HG02938 (cell line): ENCODE measurements at regions not wholly inside any gene's neighbourhood (a gene's known extent, or its start where the extent isn't known, plus 50 kb on each side); places are given as distances from the start of the nearest gene placed in this dataset.

Experiments
- ATAC-seq: cut with Tn5 transposase; IDR thresholded peaks from one replicate; pipeline ENCODE4 v1.9.1; 2021; ENCODE audit warnings: mild to moderate bottlenecking, moderate library complexity; ENCODE audit not compliant: unreplicated experiment

GRCh38 chr11:24298146-24298545, 198.7 kb upstream of the LUZP2 start:
- ATAC-seq: no peak

DNA sequence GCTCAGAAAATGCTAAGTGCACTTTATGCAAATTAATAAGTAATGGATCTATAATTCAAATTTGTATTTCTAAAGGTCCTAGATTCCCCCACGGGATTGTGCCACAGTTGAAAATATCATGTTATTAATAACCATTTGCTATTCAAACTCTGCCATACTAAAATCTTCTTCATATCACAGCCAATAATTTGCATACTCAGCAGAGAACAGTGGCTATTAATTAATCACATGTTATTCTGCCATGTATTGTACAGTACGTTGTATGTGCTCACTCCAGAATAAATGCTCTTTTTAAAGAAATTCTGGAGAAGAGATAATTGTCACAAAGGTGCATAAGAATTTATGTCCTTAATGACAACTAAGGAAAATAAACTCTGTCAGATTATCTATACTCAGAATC, 184.9 kb upstream of the LUZP2 start:
- ATAC-seq: no peak

GRCh38 chr11:24312464-24313238, 184.2 kb upstream of the LUZP2 start:
- no peak for ATAC-seq

DNA sequence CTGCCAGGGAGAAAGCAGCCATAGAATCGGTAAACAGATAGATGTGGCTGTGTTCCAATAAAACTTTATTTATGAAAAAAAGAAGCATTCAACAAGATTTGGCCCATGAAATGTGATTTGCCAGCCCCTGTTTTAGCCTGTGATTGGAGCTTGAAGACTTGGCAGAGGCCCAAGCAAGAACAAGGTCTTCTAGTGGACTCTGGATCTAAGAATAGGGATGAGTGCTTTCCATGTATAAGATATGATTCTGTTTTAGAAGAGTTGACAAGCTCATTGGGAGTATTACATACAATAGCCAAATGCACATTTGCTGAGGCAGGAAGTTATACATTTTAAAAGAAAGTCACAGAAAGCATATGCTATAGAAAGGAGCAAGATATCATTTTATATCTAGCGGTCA, 175.6 kb upstream of the LUZP2 start:
- ATAC-seq: no peak

- ATAC-seq: no peak
Observed at GRCh38 chr11:24324211-24324610, 172.6 kb upstream of the LUZP2 start.

DNA sequence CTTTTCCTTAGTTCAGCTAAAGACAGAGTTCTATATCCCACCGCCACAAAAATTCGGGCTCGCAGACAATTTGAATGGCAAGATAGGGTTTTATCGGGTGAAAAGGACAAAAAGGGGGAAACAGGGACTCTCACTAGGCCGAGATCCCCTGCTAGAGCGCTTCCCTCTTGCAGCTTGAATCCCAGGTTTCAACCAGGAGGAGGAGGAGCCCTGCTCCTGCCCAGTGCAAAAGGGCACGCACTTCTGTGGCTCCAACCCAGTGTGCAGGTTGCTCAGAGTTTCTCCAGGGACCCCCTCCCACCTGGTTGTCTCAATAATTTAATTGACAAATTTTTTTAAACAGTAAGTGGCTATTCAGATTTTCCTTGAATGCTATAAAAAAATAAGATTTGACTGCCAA, 152.6 kb upstream of the LUZP2 start:
- no peak for ATAC-seq

GRCh38 chr11:24348908-24349307, 147.9 kb upstream of the LUZP2 start:
- no peak for ATAC-seq

DNA sequence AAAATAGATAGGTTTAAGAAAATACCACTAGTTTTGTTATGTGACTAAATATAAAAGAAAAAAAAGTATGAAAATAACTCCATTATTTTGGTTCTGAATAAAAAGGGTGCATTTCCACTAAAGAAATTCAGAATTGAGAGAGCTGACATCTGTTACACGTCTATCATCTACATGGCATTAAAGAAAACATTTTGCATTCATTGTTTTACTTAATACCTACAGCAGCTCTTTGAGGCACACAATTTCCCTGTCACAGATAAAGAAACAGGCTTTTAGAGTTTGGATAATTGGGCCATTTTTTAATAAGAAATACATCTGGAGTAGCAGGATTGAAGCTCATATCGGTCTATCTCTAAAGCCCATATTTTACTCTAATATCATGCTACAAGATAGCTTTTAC, 145.7 kb upstream of the LUZP2 start:
- ATAC-seq: no peak

GRCh38 chr11:24356501-24356900, 140.4 kb upstream of the LUZP2 start:
- ATAC-seq: no peak

GRCh38 chr11:24357620-24358410, 139.0 kb upstream of the LUZP2 start:
- ATAC-seq: no peak

DNA sequence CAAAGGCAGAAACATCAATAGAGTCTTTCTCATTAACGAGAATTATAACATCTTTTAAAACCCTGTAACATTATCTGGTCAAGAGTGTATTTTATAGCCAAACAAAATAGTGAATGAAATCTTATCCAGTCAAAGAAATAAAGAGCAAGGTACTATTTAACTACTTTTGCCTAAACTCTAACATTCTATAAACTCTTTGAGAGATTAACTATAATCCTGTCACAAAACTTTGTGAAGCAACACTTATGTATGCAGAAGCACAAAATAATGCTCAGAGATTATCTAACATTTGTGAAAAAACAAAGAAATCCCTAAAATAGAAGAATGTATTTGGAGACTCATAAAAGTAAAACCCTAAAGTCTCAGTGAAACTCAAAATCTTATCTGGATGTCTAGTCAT, 124.4 kb upstream of the LUZP2 start:
- no peak for ATAC-seq

DNA sequence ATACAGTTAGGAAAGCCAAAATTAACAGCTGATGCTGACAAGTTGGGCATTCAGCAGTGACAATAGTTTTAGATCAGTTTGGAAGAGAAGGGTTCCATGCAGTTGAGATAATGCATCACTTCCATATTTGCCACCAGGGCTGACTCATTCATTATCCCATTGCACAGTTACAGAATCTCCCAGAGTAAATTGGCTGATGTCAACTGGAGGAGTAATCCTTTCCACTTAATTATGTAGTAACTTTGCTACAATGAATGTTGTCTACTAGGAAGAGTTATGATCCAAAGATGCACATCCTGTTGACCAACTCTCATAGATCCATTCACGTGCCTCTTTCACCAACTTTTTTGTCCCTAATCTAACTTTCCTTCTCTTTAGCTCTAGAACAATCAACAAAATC, 123.3 kb upstream of the LUZP2 start:
- no peak for ATAC-seq

DNA sequence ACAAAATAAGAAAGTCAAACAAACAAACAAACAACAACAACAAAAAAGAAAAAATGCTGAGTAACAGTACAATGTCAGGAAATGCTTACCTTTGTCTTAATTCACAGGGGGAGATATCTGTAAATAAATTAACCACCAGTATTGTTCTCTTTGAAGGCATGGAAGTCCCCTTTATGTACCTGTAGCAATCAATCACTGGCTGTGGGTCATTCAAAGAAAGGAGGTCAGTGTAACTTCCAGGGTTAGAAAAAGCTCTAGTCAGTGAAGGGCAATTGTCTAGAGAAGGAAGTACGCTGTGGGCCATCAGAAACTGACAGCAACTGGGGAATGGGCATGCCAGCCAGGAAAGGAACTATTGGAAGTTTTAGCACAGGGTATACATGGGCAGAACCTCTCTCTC, 121.5 kb upstream of the LUZP2 start:
- ATAC-seq: no peak

GRCh38 chr11:24375931-24376330, 120.9 kb upstream of the LUZP2 start:
- no peak for ATAC-seq

GRCh38 chr11:24383137-24383536, 113.7 kb upstream of the LUZP2 start:
- no peak for ATAC-seq

GRCh38 chr11:24384240-24384639, 112.6 kb upstream of the LUZP2 start:
- no peak for ATAC-seq

- ATAC-seq: no peak
Observed at GRCh38 chr11:24386546-24387397, 110.1 kb upstream of the LUZP2 start.

GRCh38 chr11:24389575-24389974, 107.3 kb upstream of the LUZP2 start:
- no peak for ATAC-seq

DNA sequence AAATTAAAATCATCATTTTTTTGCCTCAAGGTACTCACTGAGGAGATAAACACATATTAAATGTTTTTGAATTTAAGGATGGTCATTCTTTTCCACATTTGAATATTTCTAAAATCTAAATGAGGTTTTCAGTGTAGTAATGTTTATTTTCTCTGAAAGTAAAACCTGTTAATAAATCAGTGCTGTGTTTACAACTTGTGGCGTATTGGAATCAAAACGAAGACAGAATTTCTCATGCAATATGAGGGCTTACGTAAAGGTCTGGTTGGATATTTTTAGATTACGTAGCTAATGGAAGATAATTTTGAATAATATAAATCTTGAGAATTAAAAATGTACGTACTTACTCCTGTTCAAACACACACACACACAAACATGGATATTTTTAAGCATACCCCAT, 106.8 kb upstream of the LUZP2 start:
- no peak for ATAC-seq

GRCh38 chr11:24390762-24391161, 106.1 kb upstream of the LUZP2 start:
- ATAC-seq: no peak

DNA sequence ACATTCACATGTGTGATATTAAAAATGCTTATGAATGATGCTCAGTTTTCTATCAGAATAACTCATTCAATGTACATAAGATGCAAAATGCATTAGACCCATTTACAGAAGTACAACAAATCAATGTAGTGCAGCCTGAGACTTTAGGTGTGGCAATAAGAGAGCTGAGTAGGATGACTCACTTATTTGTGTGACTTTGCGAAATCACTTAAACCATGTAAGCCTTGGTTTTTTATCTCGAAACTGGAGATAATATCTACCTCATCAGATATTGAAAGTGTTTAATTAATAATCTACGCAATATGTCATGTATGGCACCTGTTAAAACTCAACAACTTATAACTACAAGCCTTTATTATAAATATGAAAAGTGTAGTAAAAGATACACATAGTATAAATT, 105.7 kb upstream of the LUZP2 start:
- ATAC-seq: no peak
